Lung (tissue), 11 donors: ENCODE measurements at regions not wholly inside any gene's neighbourhood (a gene's known extent, or its start where the extent isn't known, plus 50 kb on each side); places are given as distances from the start of the nearest gene placed in this dataset.

Experiments used
- ATAC-seq: fragments of 200-7000 bp; cut with Tn5 transposase; one replicate; pipeline ENCODE4 v1.9.1; 2020; ENCODE audit warnings: moderate number of reproducible peaks; ENCODE audit not compliant: insufficient read depth, low FRiP score
- DNase-seq, 3 donors: peaks; one replicate each; pipeline ENCODE4 v3.0.0-alpha.2; 2013 to 2017
- H3K27ac ChIP-seq, 2 donors: one replicate each; pipeline ENCODE4 v1.5.1; 2013; ENCODE audit warnings: mild to moderate bottlenecking in 2 of 2, moderate library complexity in 2 of 2, control low read depth in 1 of 2, inconsistent platforms in 1 of 2, low read depth in 1 of 2, low read length in 1 of 2
- H3K27me3 ChIP-seq, 3 donors: one replicate each; pipeline ENCODE4 v1.5.1; 2013; ENCODE audit warnings: low read length in 2 of 3; ENCODE audit not compliant: control insufficient read depth in 3 of 3, insufficient read depth in 3 of 3
- H3K36me3 ChIP-seq, 4 donors: one replicate each; pipeline ENCODE4 v1.5.1; 2013; ENCODE audit warnings: low read length in 4 of 4, mild to moderate bottlenecking in 1 of 4, moderate library complexity in 1 of 4; ENCODE audit not compliant: control insufficient read depth in 4 of 4, insufficient read depth in 4 of 4
- H3K4me1 ChIP-seq, 5 donors: one replicate each; pipeline ENCODE4 v1.5.1; 2013; ENCODE audit warnings: low read length in 5 of 5, mild to moderate bottlenecking in 2 of 5, moderate library complexity in 1 of 5; ENCODE audit not compliant: control insufficient read depth in 5 of 5, insufficient read depth in 5 of 5
- H3K4me3 ChIP-seq: one replicate; pipeline ENCODE4 v1.5.1; 2013; ENCODE audit warnings: mild to moderate bottlenecking, control low read depth, moderate library complexity
- H3K9ac ChIP-seq, 2 donors: one replicate each; pipeline ENCODE4 v1.5.1; 2013; ENCODE audit warnings: low read length in 2 of 2, control low read depth in 1 of 2; ENCODE audit not compliant: insufficient read depth in 1 of 2
- H3K9me3 ChIP-seq, 4 donors: one replicate each; pipeline ENCODE4 v1.5.1; 2013; ENCODE audit warnings: low read length in 3 of 4, mild to moderate bottlenecking in 1 of 4, moderate library complexity in 1 of 4; ENCODE audit not compliant: control insufficient read depth in 4 of 4, insufficient read depth in 3 of 4
- WGBS, 2 donors: extraction: QIAGEN DNeasy Blood & Tissue Kit; methylation state at CpG; one replicate each; pipeline ENCODE4 v1.1.7; 2013; 5-methylcytosine and 5-hydroxymethylcytosine counted together
- TF ChIP-seq, protein P1 (sequence below): IDR thresholded peaks from 2 replicates; pipeline ENCODE4 v1.5.1; 2012; ENCODE audit warnings: mild to moderate bottlenecking; ENCODE audit errors: control extremely low read depth, extremely low read depth
- donor health status: control.
- donor health status: control.
- donor health status: Bipolar disorder and iron deficiency.
- donor health status: healthy.
- donor health status: DM: yes; HTN: yes; CAD: no.

DNA sequence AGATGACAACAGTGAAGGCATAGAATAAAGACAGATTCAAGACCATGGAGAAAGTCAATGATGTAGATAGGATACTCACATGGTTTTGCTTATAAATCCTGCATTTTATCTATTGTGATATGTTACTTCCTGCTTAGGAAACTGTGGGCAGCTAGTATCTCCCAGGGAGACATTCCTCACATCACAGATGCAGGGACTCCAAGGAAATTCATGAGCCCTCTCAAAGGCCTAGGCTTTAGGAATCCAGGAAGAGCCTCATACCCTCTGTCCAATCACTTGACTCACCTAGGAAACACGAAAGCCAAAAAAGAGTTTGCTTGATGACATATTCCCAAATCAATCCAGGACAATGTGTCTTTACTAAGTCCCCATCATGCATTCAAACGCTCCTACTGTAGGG, 247.8 kb upstream of the KLHL29 start:
- Histone ChIP-seq H3K27ac (no peak overlapping the region), H3K4me1 (peaks cover 0 to 7% (median 0%) of the 10 kb centered on the region in 5 donors), H3K27me3 (no peaks in the 10 kb centered on the region), H3K9ac (no peak overlapping the region), H3K9me3 (peaks cover 0 to 1% (median 0%) of the 10 kb centered on the region in 4 donors), H3K36me3 (no peaks in the 10 kb centered on the region), H3K4me3 (no peak overlapping the region)
- no peak for ATAC-seq
- DNase-seq, result no peak
- 85 to 87% methylated on average over 2 of the region's 2 CpGs for WGBS, 2 donors
- TF ChIP-seq, protein P1, sequence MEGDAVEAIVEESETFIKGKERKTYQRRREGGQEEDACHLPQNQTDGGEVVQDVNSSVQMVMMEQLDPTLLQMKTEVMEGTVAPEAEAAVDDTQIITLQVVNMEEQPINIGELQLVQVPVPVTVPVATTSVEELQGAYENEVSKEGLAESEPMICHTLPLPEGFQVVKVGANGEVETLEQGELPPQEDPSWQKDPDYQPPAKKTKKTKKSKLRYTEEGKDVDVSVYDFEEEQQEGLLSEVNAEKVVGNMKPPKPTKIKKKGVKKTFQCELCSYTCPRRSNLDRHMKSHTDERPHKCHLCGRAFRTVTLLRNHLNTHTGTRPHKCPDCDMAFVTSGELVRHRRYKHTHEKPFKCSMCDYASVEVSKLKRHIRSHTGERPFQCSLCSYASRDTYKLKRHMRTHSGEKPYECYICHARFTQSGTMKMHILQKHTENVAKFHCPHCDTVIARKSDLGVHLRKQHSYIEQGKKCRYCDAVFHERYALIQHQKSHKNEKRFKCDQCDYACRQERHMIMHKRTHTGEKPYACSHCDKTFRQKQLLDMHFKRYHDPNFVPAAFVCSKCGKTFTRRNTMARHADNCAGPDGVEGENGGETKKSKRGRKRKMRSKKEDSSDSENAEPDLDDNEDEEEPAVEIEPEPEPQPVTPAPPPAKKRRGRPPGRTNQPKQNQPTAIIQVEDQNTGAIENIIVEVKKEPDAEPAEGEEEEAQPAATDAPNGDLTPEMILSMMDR, result no peak

- no peaks in the 10 kb centered on the region for H3K36me3 ChIP-seq
- H3K27me3 ChIP-seq, result no peaks in the 10 kb centered on the region
- peaks cover 0 to 1% (median 0%) of the 10 kb centered on the region in 4 donors for H3K9me3 ChIP-seq
- peaks cover 0 to 7% (median 0%) of the 10 kb centered on the region in 5 donors for H3K4me1 ChIP-seq
- no peak overlapping the region for H3K9ac ChIP-seq
- 75 to 83% methylated on average over 4 of the region's 4 CpGs for WGBS, 2 donors
- H3K27ac ChIP-seq, result no peak overlapping the region
- TF ChIP-seq, protein P1, result no peak
- H3K4me3 ChIP-seq, result no peak overlapping the region
- DNase-seq (no peak), ATAC-seq (no peak)
Observed at GRCh38 chr2:23138701-23139100, 246.3 kb upstream of the KLHL29 start.

- H3K9ac ChIP-seq, result no peak overlapping the region
- peaks cover 0 to 6% (median 0%) of the 10 kb centered on the region in 5 donors for H3K4me1 ChIP-seq
- TF ChIP-seq, protein P1, result no peak
- H3K9me3 ChIP-seq, result no peaks in the 10 kb centered on the region
- H3K36me3 ChIP-seq, result no peaks in the 10 kb centered on the region
- peaks cover 0 to 2% (median 0%) of the 10 kb centered on the region in 3 donors for H3K27me3 ChIP-seq
- no peak overlapping the region for H3K27ac ChIP-seq
- no peak overlapping the region for H3K4me3 ChIP-seq
- ATAC-seq, result no peak
- no peak for DNase-seq
Observed at GRCh38 chr2:23145460-23145859, 239.5 kb upstream of the KLHL29 start.

GRCh38 chr2:23146011-23146410, 239.0 kb upstream of the KLHL29 start:
- WGBS, 2 donors, result 94 to 99% methylated on average over 2 of the region's 2 CpGs
- Histone ChIP-seq H3K4me1 (peaks cover 0 to 6% (median 0%) of the 10 kb centered on the region in 5 donors), H3K9ac (no peak overlapping the region), H3K9me3 (no peaks in the 10 kb centered on the region), H3K36me3 (no peaks in the 10 kb centered on the region), H3K4me3 (no peak overlapping the region), H3K27me3 (peaks cover 0 to 2% (median 0%) of the 10 kb centered on the region in 3 donors), H3K27ac (no peak overlapping the region)
- no peak for DNase-seq
- TF ChIP-seq, protein P1, result no peak
- ATAC-seq, result no peak
